GM13977 (cell line): ENCODE measurements at regions not wholly inside any gene's neighbourhood (a gene's known extent, or its start where the extent isn't known, plus 50 kb on each side); places are given as distances from the start of the nearest gene placed in this dataset.

ENCODE experiments used
- DNase-seq: peaks from one replicate; pipeline ENCODE4 v3.0.0; 2012; ENCODE audit warnings: low spot score
- in situ Hi-C: fragments of 300-500 bp; cut with MboI; formaldehyde crosslinking; loops from one replicate; pipeline ENCODE4 v1.12.0; 2022; ENCODE audit warnings: low sequenced_read_pairs, low pct_unique_long_range_greater_than_20kb, mixed read lengths, inconsistent platforms; ENCODE audit not compliant: unreplicated experiment
- TF ChIP-seq, protein P1 (sequence below): IDR thresholded peaks from 2 replicates; pipeline ENCODE4 v1.5.1; 2012; ENCODE audit warnings: mild to moderate bottlenecking, control low read depth; ENCODE audit not compliant: insufficient read depth; ENCODE audit errors: extremely low read depth, missing control alignments

DNA sequence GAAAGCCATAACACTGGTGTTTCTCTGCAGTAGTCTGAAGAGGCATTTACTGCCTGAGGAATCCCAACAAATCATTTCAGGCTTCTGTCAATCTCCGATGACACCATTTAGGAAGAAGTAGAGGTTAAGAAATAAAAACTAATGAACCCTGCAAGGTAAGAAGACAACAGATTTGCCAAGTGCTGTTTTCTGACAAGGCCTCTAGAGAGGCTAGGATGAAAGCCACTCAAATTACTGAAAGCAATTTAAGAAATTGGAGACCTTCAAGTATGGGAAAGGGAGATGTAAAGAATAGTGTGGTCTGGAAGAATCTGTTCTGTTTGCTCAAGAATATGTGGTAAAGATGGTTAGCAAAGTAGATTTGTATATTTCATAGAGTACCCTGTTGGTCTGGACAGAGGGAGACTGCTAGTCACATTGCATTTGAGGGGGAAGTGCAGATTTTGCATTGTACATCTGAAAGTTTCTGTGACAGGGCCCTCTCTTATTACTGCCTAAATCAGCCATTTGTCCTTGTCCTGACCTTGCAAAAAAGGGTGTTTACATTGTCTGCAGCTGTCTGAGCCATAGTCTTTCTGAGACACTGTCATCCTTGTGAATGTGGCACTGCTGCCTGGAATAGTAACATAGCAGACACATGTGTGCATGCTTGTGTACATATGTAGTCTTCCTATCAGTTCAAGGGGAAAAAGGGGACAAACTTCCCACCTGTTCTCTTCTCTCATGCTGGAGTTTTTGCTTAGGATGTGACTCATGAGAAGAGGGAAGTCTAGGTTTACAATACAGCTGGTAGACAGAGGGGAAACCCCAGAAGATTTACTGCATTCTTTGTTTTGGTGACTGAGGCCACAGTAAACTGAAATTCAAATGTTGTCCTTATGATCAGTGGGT is 640.2 kb upstream of the KIRREL3 start:
- TF ChIP-seq, protein P1, sequence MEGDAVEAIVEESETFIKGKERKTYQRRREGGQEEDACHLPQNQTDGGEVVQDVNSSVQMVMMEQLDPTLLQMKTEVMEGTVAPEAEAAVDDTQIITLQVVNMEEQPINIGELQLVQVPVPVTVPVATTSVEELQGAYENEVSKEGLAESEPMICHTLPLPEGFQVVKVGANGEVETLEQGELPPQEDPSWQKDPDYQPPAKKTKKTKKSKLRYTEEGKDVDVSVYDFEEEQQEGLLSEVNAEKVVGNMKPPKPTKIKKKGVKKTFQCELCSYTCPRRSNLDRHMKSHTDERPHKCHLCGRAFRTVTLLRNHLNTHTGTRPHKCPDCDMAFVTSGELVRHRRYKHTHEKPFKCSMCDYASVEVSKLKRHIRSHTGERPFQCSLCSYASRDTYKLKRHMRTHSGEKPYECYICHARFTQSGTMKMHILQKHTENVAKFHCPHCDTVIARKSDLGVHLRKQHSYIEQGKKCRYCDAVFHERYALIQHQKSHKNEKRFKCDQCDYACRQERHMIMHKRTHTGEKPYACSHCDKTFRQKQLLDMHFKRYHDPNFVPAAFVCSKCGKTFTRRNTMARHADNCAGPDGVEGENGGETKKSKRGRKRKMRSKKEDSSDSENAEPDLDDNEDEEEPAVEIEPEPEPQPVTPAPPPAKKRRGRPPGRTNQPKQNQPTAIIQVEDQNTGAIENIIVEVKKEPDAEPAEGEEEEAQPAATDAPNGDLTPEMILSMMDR: no peak
- in situ Hi-C loops: no loop called here
- DNase-seq: no peak

DNA sequence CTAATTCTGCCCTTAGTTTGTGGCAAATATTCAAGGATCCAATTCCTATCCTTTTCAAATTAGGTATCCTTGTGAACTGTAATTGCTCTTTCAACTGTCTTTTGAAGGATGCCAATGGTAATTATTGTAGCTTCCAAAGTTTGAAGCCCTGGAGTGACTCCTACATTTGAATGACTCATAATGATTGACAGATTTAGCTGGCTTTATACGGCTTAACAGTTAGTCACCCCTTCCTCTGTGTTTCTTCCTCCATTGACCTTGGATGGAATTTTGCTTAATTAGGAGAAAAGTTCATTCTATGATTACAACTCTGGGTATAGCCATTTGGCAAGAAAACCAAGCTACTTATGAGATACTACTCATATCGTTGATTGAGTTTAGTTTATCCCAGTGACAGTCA is 639.3 kb upstream of the KIRREL3 start:
- DNase-seq: no peak
- in situ Hi-C loops: no loop called here
- TF ChIP-seq, protein P1: no peak

DNA sequence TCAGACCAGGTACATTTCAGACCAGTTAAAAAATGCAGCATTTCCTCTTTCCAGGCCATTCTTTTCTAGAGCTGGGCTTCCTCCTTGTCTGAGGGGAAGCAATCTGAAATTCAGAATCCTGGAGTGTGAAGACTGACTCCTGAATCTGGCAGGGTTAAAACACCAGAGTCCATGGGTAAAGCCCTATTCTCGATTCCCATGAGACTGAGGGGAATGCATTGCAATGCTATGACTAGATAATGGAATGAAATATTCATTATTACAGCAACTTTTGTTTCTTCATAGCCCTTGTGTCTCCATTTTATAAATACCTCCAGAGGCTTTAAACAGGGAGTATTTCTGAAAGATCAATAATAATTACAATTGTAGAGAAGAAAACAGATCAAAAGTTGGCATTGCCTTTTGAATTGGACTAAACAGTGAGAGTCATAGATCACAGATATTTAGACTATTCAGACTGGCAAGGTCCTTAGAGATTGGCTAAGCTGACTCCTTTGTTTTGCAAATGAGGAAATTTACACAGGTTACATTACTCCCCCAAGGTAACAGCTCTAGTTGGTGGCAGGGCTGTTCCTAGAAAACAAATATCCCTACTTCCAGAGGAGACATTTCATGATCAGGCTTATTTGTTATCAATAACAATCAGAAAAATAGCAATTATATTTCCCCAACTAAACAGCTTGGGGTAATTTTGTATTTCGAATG is 632.6 kb upstream of the KIRREL3 start:
- DNase-seq: no peak
- in situ Hi-C loops: no loop called here
- TF ChIP-seq, protein P1: no peak

DNA sequence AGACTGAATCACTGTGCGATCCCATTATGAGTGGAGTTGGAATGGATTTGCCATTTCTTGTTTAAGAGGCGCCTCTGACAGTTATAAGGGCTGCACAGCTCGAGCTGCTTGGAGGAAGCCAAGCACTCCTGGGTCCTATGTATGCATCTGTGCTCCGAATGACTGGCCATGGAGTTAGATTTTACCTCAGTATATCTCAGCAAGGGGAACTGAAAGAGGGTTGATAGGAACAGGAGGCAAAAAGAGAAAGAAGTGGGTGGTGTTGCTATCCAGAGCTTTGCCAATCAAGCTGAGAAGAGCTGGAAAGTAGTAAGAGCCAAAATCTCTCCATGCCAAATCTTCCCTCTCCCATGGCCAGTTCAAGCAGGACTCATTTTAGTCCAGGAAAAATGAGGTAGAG is 632.0 kb upstream of the KIRREL3 start:
- no peak for DNase-seq
- in situ Hi-C loops: no loop called here
- TF ChIP-seq, protein P1: no peak

DNA sequence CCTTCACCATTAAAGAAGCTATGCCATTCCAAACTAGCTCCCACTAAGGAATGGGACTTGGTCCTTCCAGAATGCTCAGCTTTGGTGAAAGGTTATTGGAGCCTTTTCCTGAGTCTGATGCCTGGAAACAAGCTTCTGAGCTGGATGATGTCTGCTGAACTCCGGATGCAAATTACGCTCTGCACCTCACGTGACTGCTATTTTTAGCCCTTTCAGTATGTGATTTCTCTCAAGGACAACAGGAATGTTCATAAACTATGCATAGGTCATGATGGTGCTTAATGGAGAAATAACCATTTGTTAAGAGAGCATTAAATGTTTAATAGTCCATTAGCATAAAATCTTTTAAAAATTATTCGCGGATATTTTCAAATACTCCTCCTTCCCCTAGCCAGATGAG is 631.4 kb upstream of the KIRREL3 start:
- in situ Hi-C loops: no loop called here
- no peak for DNase-seq
- TF ChIP-seq, protein P1: no peak

DNA sequence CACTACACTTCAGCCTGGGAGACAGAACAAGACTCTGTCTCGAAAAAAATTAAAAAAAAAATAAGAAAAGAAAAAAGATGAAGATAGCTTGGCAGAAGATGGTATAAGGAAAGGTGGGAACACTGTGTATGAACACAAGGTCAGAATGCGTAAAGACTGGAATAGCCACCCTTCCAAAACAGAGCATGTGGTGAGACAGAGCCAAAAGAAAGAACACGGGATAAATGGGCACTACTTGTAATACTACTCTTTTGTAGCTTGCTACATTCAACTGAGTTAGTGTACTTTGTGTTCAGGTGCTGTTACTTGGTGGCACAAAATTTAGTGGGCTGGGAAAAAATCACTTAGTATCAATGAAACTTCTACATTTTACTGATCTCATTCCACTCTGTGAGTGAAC is 628.6 kb upstream of the KIRREL3 start:
- TF ChIP-seq, protein P1: no peak
- DNase-seq: no peak
- in situ Hi-C loops: no loop called here
